GM12801 (cell line): ENCODE measurements at regions not wholly inside any gene's neighbourhood (a gene's known extent, or its start where the extent isn't known, plus 50 kb on each side); places are given as distances from the start of the nearest gene placed in this dataset.

ENCODE experiments used
- CTCF ChIP-seq: IDR thresholded peaks from one replicate; pipeline ENCODE4 v1.5.1; 2011; ENCODE audit warnings: control low read depth; ENCODE audit not compliant: insufficient read length; ENCODE audit errors: extremely low read depth

GRCh38 chr4:84254537-84254936 is 244.6 kb downstream of the NKX6-1 start:
- no peak for TF ChIP-seq CTCF

- TF ChIP-seq CTCF: no peak
Observed at GRCh38 chr4:84249521-84249920, 249.6 kb downstream of the NKX6-1 start.

- no peak for TF ChIP-seq CTCF
Observed at GRCh38 chr4:84243685-84244084, 255.4 kb downstream of the NKX6-1 start.

- TF ChIP-seq CTCF: no peak
Observed at GRCh38 chr4:84239278-84239845, 259.7 kb downstream of the NKX6-1 start.

GRCh38 chr4:84238247-84239090 is 260.6 kb downstream of the NKX6-1 start:
- no peak for TF ChIP-seq CTCF

GRCh38 chr4:84237008-84237407 is 262.1 kb downstream of the NKX6-1 start:
- TF ChIP-seq CTCF: no peak

GRCh38 chr4:84235126-84235944 is 263.8 kb downstream of the NKX6-1 start:
- TF ChIP-seq CTCF: no peak
